ENCODE measurements at regions not wholly inside any gene's neighbourhood (a gene's known extent, or its start where the extent isn't known, plus 50 kb on each side); places are given as distances from the start of the nearest gene placed in this dataset.
"Not testable (repeated sequence)": the region's sequence is repeated elsewhere in the genome, so short reads cannot be mapped to it uniquely, and the experiment has no call there.

DNA sequence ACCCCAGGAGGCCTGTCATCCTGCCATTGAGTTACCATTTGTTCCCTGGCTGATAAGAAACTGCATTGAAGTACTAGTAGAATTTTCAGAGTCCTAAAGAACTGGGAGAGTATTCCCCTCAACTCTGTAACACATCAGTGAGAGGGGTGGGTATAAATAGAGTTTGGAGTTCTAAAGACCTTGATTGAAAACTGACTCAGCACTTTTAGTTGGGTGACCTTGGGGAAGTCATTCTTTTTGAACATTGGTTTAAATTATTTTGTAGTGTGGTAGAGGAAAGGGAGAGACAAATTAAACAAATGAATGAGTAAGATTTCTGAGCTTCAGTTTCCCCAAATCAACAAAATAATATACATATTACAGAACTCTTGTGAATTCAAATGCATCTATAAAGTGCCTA is 344.5 kb upstream of the THBS1 start:
- DNase-seq (ENCODE audit: low spot score): no peak

DNA sequence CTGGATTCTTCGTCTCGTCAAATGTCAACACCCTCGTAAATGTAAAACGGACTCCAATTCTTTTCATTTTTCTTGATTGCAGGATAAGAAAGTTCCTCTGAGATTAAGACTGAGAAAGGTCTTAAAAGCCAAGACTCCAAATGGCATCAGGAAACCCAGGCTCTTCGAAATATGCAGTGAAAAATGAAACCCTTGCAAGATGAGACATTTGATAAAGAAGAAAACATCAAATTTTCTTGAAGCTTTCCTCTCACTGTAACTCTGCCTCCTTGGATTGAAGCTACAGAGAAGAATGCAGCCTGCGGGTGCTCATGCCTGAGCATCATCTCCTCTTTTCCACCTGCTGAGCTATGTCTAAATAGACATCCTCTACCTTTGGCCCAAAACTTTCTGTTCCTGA is 342.4 kb upstream of the THBS1 start:
- no peak for DNase-seq (ENCODE audit: low spot score)

DNA sequence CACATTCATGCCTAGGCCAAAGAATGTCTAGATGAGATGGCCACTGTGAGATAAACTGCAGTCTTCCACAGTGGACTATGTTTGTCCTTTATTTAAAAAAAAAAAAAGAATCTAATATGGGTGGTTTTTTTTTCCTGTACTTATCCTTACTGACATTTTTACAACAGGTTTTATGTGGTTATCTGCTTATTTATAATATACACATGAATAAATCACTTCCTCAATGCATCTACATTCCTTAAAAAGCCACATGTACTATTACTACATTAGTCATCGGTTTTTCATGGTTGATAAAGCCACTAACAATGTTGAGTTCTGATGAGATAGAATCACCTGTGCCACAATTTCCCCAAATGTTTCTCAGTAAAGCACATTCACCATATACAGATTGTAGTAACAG is 341.3 kb upstream of the THBS1 start:
- DNase-seq (ENCODE audit: low spot score): peak; percentile 17

DNA sequence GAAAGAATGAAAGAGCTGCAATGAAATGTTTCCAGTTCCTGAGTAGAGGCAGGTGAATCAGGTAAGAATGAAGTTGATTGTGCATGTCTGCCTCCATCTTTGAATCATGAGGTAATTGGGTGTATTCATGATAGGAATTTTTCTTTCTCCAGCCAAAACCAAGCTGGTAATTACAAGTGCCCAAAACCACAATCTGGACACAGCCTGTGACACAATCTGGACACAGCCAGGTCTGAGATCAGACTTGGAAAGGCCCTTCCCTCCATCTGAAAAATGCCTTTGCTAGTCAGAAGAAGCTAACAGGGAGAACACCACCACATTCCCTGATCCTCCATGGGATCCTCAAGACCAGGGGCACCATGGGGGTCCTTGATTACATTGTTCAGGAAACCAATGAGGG is 338.5 kb upstream of the THBS1 start:
- no peak for DNase-seq (ENCODE audit: low spot score)

GRCh38 chr15:39243396-39243795 is 337.5 kb upstream of the THBS1 start:
- no peak for DNase-seq (ENCODE audit: low spot score)

DNA sequence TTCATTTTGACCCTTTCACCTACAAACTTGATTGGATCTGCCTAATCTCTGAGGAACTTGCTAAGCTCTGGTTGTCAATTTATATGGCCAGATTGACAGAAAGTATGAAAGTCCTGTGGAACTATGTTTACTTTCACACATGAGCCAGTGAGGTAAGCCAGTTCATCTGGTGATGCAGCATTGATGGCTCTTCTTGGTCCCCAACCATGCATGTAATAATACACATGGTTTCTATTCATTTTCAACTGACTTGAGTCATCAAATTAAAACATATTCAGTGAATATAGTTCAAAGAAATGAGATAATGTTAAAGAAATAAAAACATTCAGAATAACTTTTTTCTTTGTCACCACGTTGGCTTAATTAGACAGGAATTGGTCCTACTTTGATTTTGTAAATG is 336.1 kb upstream of the THBS1 start:
- no peak for DNase-seq (ENCODE audit: low spot score)

GRCh38 chr15:39246523-39246922 is 334.4 kb upstream of the THBS1 start:
- no peak for DNase-seq (ENCODE audit: low spot score)

DNA sequence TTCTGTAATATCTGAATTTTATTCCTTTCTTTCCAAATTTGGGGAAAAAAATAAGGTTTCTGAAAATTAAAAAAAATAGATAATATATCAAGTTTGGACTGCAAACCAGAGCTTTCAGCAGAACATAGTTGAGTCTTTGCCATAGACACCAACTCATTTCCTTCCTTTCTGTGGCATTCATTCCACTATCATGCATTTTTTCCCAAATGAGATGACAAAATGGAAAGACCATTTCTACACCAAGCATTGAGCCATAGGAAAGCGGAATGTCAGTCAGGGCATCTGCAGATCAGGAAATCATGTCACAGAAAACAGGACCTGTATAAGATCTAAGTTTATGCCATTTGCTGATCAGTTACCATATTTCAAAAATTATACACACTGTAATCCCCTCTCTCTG is 333.3 kb upstream of the THBS1 start:
- DNase-seq (ENCODE audit: low spot score): no peak

- DNase-seq (ENCODE audit: low spot score): no peak
These were observed 332.7 kb upstream of the THBS1 start for GRCh38 chr15:39248204-39248603.

- DNase-seq (ENCODE audit: low spot score): no peak
These were observed 330.9 kb upstream of the THBS1 start for GRCh38 chr15:39250001-39250400.

- no peak for DNase-seq (ENCODE audit: low spot score)
These were observed 330.3 kb upstream of the THBS1 start for GRCh38 chr15:39250460-39251186.

- DNase-seq (ENCODE audit: low spot score): no peak
These were observed 329.3 kb upstream of the THBS1 start for GRCh38 chr15:39251413-39252133.

- DNase-seq (ENCODE audit: low spot score): no peak
These were observed 328.8 kb upstream of the THBS1 start for GRCh38 chr15:39252134-39252470.

DNA sequence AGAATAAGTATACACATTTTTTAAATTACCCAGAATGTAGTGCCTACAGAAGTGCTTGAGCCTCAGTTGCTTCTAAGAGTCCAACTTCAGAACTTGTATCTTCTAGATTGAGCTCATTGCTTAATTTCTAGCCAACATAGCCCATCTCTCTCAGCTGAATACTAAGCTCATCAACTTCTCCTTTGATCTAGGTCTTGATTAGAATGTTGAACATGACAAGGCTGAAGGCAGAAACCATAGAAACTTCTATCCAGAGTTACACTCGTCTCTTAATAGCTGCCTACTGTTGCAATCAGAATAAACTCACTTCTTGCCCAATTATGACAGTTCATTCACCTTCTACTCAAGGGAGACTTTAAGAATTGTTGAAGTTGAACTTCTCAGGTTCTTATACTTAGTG is 327.3 kb upstream of the THBS1 start:
- DNase-seq (ENCODE audit: low spot score): no peak

- no peak for DNase-seq (ENCODE audit: low spot score)
These were observed 326.7 kb upstream of the THBS1 start for GRCh38 chr15:39254181-39254580.

DNA sequence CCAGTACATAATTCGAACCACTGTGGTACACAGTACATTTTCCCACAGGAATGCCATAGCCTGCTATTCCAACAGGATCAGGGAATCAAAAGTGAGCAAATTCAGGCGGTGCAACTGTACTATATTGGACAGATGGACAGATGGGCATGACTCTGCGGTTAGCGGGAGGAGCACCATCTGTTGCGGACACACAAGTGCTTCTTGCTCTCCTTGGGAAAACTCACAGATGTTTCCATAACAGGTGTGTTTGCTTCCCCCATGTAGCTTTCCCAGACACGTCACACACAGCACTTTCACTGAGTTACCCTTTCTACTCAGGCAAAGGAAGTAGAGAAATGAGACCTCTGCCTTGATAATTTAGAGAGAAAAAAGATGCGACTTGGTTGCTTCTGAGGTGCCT is 325.1 kb upstream of the THBS1 start:
- no peak for DNase-seq (ENCODE audit: low spot score)

- DNase-seq (ENCODE audit: low spot score): no peak
These were observed 320.5 kb upstream of the THBS1 start for GRCh38 chr15:39260391-39260790.

DNA sequence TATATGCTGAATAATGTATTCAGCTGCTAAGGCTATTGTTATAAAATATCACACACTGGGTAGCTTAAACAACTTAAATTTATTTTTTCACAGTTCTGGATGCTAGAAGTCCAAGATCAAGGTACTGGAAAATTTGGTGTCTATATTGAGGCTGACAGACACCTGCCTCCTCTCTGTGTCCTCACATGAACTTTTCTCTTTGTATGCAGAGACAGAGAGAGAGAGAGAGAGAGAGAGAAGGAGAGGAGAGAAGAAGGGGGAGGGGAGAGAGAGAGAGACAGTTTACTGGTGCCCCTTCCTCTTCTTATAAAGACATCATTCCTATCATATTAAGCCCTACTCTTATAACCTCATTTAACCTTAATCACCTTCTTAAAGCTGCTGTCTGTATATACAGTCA is 320.1 kb upstream of the THBS1 start:
- no peak for DNase-seq (ENCODE audit: low spot score)

DNA sequence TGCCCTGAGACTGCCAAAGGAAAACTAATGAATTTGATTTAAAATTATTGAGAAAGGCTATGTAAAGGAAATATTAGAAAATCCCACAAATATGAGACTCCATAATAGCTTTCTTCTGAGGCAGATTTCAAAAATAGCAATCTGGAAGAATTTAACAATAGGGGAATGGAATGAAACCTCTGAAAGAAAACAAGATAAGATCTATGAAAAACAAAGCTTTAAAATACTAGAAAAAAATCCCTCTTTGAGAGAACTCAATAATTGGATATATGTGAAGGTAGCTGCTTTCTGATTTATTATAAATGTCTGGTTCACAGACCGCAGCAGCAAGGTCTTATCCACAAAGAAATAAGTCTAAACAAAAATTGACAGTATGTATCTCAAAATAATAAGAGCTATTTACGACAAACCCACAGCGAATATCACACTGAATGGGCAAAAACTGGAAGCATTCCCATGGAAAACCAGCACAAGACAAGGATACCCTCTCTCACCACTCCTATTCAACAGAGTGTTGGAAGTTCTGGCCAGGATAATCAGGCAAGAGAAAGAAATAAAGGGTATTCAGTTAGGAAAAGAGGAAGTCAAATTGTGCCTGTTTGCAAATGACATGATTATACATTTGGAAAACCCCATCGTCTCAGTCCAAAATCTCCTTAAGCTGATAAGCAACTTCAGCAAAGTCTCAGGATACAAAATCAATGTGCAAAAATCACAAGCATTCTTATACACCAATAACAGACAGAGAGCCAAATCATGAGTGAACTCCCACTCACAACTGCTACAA is 319.3 kb upstream of the THBS1 start:
- not testable (repeated sequence) for DNase-seq (ENCODE audit: low spot score)

DNA sequence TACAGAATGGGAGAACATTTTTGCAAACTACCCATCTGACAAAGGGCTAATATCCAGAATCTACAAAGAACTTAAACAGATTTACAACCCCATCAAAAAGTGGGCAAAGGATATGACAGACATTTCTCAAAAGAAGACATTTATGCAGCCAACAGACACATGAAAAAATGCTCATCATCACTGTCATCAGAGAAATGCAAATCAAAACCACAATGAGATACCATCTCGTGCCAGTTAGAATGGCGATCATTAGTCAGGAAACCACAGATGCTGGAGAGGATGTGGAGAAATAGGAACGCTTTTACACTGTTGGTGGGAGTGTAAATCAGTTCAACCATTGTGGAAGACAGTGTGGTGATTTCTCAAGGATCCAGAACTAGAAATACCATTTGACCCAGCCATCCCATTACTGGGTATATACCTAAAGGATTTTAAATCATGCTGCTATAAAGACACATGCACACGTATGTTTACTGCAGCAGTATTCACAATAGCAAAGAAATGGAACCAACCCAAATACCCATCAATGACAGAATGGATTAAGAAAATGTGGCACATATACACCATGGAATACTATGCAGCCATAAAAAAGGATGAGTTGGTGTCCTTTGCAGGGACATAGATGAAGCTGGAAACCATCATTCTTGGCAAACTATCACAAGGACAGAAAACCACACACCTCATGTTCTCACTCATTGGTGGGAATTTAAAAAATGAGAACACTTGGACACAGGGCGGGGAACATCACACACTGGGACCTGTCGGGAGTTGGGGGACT is 317.7 kb upstream of the THBS1 start:
- DNase-seq (ENCODE audit: low spot score): not testable (repeated sequence)

DNA sequence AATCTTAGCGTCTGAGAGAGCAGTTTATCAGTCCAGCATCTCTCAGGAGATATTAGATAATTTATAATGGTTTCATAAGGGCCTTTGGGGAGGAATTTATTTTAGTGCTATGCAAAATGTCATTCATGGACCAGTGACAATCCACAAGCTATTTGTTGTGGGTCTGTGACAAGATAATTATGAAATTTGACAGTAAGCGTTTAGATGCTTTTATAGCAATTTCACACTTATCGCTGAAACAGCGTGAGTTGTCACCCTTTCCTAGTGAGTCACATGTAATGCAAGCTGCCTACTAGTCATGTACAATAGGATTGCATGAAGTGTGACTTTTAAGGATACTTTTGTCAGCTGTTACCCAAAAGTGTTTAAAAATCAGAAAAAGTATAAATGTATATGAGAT is 315.6 kb upstream of the THBS1 start:
- no peak for DNase-seq (ENCODE audit: low spot score)

DNA sequence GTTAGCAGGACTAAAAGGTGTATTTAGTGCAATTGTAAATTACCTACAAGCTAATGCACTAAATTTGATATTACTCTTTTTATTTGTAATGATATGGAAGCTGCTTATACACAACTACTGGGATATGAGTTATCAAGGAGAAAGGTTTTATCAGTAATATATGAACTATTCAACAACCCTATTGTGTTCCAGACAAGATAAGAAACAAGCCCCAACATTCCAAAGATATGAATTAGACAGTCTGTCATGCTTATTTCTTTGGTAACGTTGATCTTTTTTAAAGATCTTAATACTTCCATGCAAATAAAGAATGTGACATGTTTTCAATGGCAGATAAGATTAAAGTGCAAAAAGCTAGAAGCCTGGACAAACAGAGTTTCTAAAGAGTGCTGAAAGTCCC is 314.0 kb upstream of the THBS1 start:
- no peak for DNase-seq (ENCODE audit: low spot score)

All from HT-29 (cell line).